CD4-positive, alpha-beta T cell (primary cell): ENCODE measurements at regions not wholly inside any gene's neighbourhood (a gene's known extent, or its start where the extent isn't known, plus 50 kb on each side); places are given as distances from the start of the nearest gene placed in this dataset.

ENCODE experiments used
- ATAC-seq: fragments of 200-7000 bp; cut with Tn5 transposase; one replicate; pipeline ENCODE4 v1.10.0; 2022; ENCODE audit warnings: mild to moderate bottlenecking; ENCODE audit not compliant: poor library complexity
- CTCF ChIA-PET: fragments of 350-600 bp; sonication (Branson Sonifier 250); formaldehyde crosslinking; loops from one replicate; lab custom pipeline; 2021; ENCODE audit warnings: antibody characterized with exemption, inconsistent platforms; lab: Charles Lee
- POLR2A ChIA-PET: fragments of 350-600 bp; sonication (Branson Sonifier 250); formaldehyde crosslinking; loops from one replicate; lab custom pipeline; 2021; ENCODE audit warnings: antibody characterized with exemption, inconsistent platforms; lab: Charles Lee
- DNase-seq, 14 experiments: peaks; one replicate each; pipeline ENCODE4 v3.0.0-alpha.2; 2013 to 2020; ENCODE audit warnings: mixed read lengths in 2 of 14
- H3K27ac ChIP-seq, 2 donors: one replicate each; pipeline versions ENCODE4 v1.5.1 to v1.7.0; 2013; ENCODE audit warnings: low read length in 2 of 2, low read depth in 1 of 2, mild to moderate bottlenecking in 1 of 2
- H3K27me3 ChIP-seq, 2 experiments: 1 replicate in 1 of 2; 2 replicates in 1 of 2; pipeline versions ENCODE4 v1.6.1 to v1.7.0; 2013; ENCODE audit warnings: low read length in 2 of 2, control low read depth in 1 of 2, mild to moderate bottlenecking in 1 of 2, moderate library complexity in 1 of 2; ENCODE audit not compliant: insufficient read depth in 2 of 2, control insufficient read depth in 1 of 2
- H3K36me3 ChIP-seq: one replicate; pipeline ENCODE4 v1.6.1; 2013; ENCODE audit warnings: low read length, control low read depth; ENCODE audit not compliant: insufficient read depth
- H3K4me1 ChIP-seq: one replicate; pipeline ENCODE4 v1.6.1; 2013; ENCODE audit warnings: low read length, control low read depth; ENCODE audit not compliant: insufficient read depth
- H3K4me3 ChIP-seq: one replicate; pipeline ENCODE4 v1.5.1; 2013; ENCODE audit warnings: mild to moderate bottlenecking, low read length, moderate library complexity
- H3K9me3 ChIP-seq, 2 experiments: 1 replicate in 1 of 2; 2 replicates in 1 of 2; pipeline versions ENCODE4 v1.6.1 to v1.7.0; 2013; ENCODE audit warnings: low read length in 2 of 2, mild to moderate bottlenecking in 2 of 2, control low read depth in 1 of 2, moderate library complexity in 1 of 2; ENCODE audit not compliant: control insufficient read depth in 1 of 2, insufficient read depth in 1 of 2
- H3K27ac Mint-ChIP-seq: one replicate; pipeline ENCODE4 v1.8.0; 2020; ENCODE audit warnings: mixed read lengths
- H3K27me3 Mint-ChIP-seq: one replicate; pipeline ENCODE4 v1.8.0; 2021; ENCODE audit warnings: mixed read lengths
- H3K36me3 Mint-ChIP-seq: one replicate; pipeline ENCODE4 v1.8.0; 2021; ENCODE audit warnings: low read depth, mixed read lengths
- H3K4me1 Mint-ChIP-seq: one replicate; pipeline ENCODE4 v1.8.0; 2021; ENCODE audit warnings: low read depth, mixed read lengths
- H3K4me3 Mint-ChIP-seq: one replicate; pipeline ENCODE4 v1.8.0; 2020; ENCODE audit warnings: mild to moderate bottlenecking, mixed read lengths
- H3K9me3 Mint-ChIP-seq: one replicate; pipeline ENCODE4 v1.8.0; 2020; ENCODE audit warnings: mixed read lengths
- CTCF ChIP-seq: fragments of 200-600 bp; IDR thresholded peaks from one replicate; pipeline ENCODE4 v1.8.0; 2022; ENCODE audit warnings: antibody characterized with exemption, mild to moderate bottlenecking
- intact Hi-C, 2 experiments: fragments of 100-400 bp; cut with DNase I in 1 of 2; cut with micrococcal nuclease in 1 of 2; formaldehyde crosslinking; loops; one replicate each; pipeline versions ENCODE4 v1.15.1 to v1.9.0; 2023 to 2025; cut with DNase I, micrococcal nuclease

- intact Hi-C loops, result loop anchor here in 1 of 2 experiments (10.0 kb wide), 1 partner anchor 794 kb away; no protein-coding TSS in a partner anchor
- no peak overlapping the region for H3K27ac Mint-ChIP-seq
- DNase-seq (no peak), ATAC-seq (no peak)
- ChIA-PET POLR2A (no interaction called here), CTCF (no interaction called here)
- no peaks in the 10 kb centered on the region for H3K36me3 Mint-ChIP-seq
- Histone ChIP-seq H3K27ac (no peak overlapping the region), H3K9me3 (no peaks in the 10 kb centered on the region), H3K36me3 (no peaks in the 10 kb centered on the region), H3K27me3 (peaks cover 0 to 5% of the 10 kb centered on the region in 2 experiments), H3K4me3 (no peak overlapping the region), H3K4me1 (peaks cover 6% of the 10 kb centered on the region)
- peaks cover 9% of the 10 kb centered on the region for H3K27me3 Mint-ChIP-seq
- no peak overlapping the region for H3K4me3 Mint-ChIP-seq
- no peaks in the 10 kb centered on the region for H3K4me1 Mint-ChIP-seq
- no peak for TF ChIP-seq CTCF
- no peaks in the 10 kb centered on the region for H3K9me3 Mint-ChIP-seq
These were observed 93.5 kb upstream of the STK39 start for GRCh38 chr2:168340931-168341330.

GRCh38 chr2:168343586-168343985, 96.2 kb upstream of the STK39 start:
- peaks cover 8% of the 10 kb centered on the region for H3K4me1 Mint-ChIP-seq
- peaks cover 9% of the 10 kb centered on the region for H3K27me3 Mint-ChIP-seq
- H3K27ac Mint-ChIP-seq, result no peak overlapping the region
- Histone ChIP-seq H3K9me3 (no peaks in the 10 kb centered on the region), H3K4me1 (no peaks in the 10 kb centered on the region), H3K4me3 (no peak overlapping the region), H3K27me3 (peaks cover 0 to 5% of the 10 kb centered on the region in 2 experiments), H3K36me3 (no peaks in the 10 kb centered on the region), H3K27ac (no peak overlapping the region)
- H3K4me3 Mint-ChIP-seq, result no peak overlapping the region
- TF ChIP-seq CTCF, result no peak
- no peak for DNase-seq
- ATAC-seq, result no peak
- H3K36me3 Mint-ChIP-seq, result no peaks in the 10 kb centered on the region
- ChIA-PET POLR2A (no interaction called here), CTCF (no interaction called here)
- no peaks in the 10 kb centered on the region for H3K9me3 Mint-ChIP-seq
- intact Hi-C loops, result loop anchor here in 1 of 2 experiments (10.0 kb wide), 1 partner anchor 791 kb away; no protein-coding TSS in a partner anchor

- Mint-ChIP-seq H3K36me3 (no peaks in the 10 kb centered on the region), H3K4me1 (peaks cover 8% of the 10 kb centered on the region), H3K27ac (no peak overlapping the region), H3K27me3 (peaks cover 9% of the 10 kb centered on the region), H3K9me3 (no peaks in the 10 kb centered on the region), H3K4me3 (no peak overlapping the region)
- ChIA-PET POLR2A (no interaction called here), CTCF (interaction anchor here (0.6 kb wide), 1 partner anchor 1494 kb away, joined by 3 read pairs; no protein-coding TSS in a partner anchor)
- no peak for DNase-seq
- Histone ChIP-seq H3K4me1 (no peaks in the 10 kb centered on the region), H3K9me3 (no peaks in the 10 kb centered on the region), H3K36me3 (no peaks in the 10 kb centered on the region), H3K4me3 (no peak overlapping the region), H3K27ac (no peak overlapping the region), H3K27me3 (peaks cover 0 to 5% of the 10 kb centered on the region in 2 experiments)
- TF ChIP-seq CTCF, result no peak
- intact Hi-C loops, result loop anchor here in 1 of 2 experiments (2.0 to 10.0 kb wide), 4 partner anchors 97 to 790 kb away; partner anchors contain the start of gene STK39
- no peak for ATAC-seq
These were observed 97.3 kb upstream of the STK39 start for GRCh38 chr2:168344706-168345105.
